Ovary (tissue), 7 donors: ENCODE measurements at regions not wholly inside any gene's neighbourhood (a gene's known extent, or its start where the extent isn't known, plus 50 kb on each side); places are given as distances from the start of the nearest gene placed in this dataset.

Source experiments
- DNase-seq, 5 donors: peaks; one replicate each; pipeline ENCODE4 v3.0.0-alpha.2; 2019 to 2020
- H3K27ac ChIP-seq, 2 donors: fragments of 200-600 bp; one replicate each; pipeline versions ENCODE4 v1.5.1 to v1.8.0; 2019 to 2022
- H3K27me3 ChIP-seq: fragments of 200-600 bp; one replicate; pipeline ENCODE4 v1.8.0; 2022
- H3K36me3 ChIP-seq: fragments of 200-600 bp; sonication (generic); one replicate; pipeline ENCODE4 v1.5.1; 2019
- H3K4me1 ChIP-seq: one replicate; pipeline ENCODE4 v1.8.1; 2013; ENCODE audit warnings: mild to moderate bottlenecking, moderate library complexity; ENCODE audit not compliant: insufficient read depth
- H3K4me3 ChIP-seq: fragments of 200-600 bp; sonication (generic); one replicate; pipeline ENCODE4 v1.5.1; 2017
- H3K9me3 ChIP-seq, 2 donors: fragments of 200-600 bp in 1 of 2; sonication (generic) in 1 of 2; one replicate each; pipeline versions ENCODE4 v1.5.1 to v1.8.1; 2013 to 2019; ENCODE audit warnings: mild to moderate bottlenecking in 1 of 2, moderate library complexity in 1 of 2
- EP300 ChIP-seq: sonication (generic); formaldehyde crosslinking; IDR thresholded peaks from one replicate; pipeline ENCODE4 v1.6.1; 2017; ENCODE audit warnings: antibody characterized with exemption
- POLR2A ChIP-seq: fragments of 450-650 bp; IDR thresholded peaks from one replicate; pipeline ENCODE4 v1.6.1; 2017; ENCODE audit warnings: antibody characterized with exemption, mild to moderate bottlenecking, moderate library complexity
- WGBS, 3 donors: extraction: QIAGEN DNeasy Blood & Tissue Kit in 1 of 3; methylation state at CpG; one replicate each; pipeline versions ENCODE4 v1.1.5 to v1.1.7; 2013 to 2017; 5-methylcytosine and 5-hydroxymethylcytosine counted together
- intact Hi-C, 4 donors: fragments of 100-400 bp; cut with DNase I; formaldehyde crosslinking; loops; one replicate each; pipeline versions ENCODE4 v1.11.0 to v1.15.1; 2022 to 2023
- TF ChIP-seq, protein P1 (sequence below), 3 donors: fragments of 450-650 bp in 2 of 3; fragments of 200-600 bp in 1 of 3; IDR thresholded peaks; one replicate each; pipeline versions ENCODE4 v1.5.1 to v1.8.0; 2016 to 2022; ENCODE audit warnings: antibody characterized with exemption in 3 of 3, mild to moderate bottlenecking in 1 of 3
- donor health status: DM: no; HTN: no; CAD: no; lungs with moderate emphysema.
- donor health status: DM: no; HTN: no; CAD: no.
- donor health status: Bipolar disorder and iron deficiency.
- donor health status: DM: no; HTN: no; CAD: no.
- donor health status: DM: yes; HTN: yes; CAD: no.

DNA sequence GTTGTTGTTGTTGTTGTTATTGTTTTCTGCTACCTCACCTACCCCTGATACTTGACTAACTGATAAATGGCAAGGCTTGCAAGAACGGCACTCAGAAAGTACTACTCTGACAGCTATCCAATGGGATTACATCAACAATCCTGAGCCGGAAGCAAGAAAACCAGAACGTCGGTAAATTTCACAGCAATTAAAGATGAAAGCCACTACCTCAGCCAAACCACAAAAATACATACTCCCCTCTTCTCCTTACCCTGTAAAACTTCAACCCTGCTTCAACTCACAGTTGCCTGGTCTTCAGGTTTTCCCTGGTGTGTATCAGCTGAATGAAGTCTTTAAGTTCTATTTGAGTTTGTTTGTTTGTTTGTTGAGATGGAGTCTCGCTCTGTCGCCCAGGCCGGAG is 293.7 kb upstream of the RND3 start:
- Histone ChIP-seq H3K4me1 (no peaks in the 10 kb centered on the region), H3K4me3 (no peak overlapping the region), H3K9me3 (no peaks in the 10 kb centered on the region), H3K27ac (no peak overlapping the region), H3K36me3 (no peaks in the 10 kb centered on the region), H3K27me3 (no peaks in the 10 kb centered on the region)
- TF ChIP-seq POLR2A, result no peak
- TF ChIP-seq EP300, result no peak
- 53 to 61% (median 60%) methylated on average over 7 of the region's 7 CpGs for WGBS, 3 donors
- intact Hi-C loops, result no loop called here
- DNase-seq, result no peak

DNA sequence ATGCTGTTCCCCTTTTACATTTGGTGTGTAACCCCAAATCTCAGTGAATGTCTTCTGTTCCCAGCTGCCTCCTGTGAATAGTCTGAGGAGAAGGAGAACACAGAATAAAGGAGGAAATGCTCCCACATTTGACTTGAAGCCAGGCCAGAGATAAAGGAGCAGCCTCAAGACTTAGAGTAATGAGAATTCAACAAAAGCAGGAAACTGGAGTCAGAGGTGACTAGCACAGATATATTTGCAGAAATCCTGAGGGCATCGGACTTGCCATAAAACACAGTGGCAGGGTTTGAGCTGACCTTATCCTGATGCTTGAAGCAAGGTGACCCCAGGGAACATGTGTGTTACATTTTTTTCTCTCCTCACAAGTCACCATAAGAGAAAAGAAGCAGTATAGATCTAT is 291.4 kb upstream of the RND3 start:
- H3K27ac ChIP-seq, result no peak overlapping the region
- H3K36me3 ChIP-seq, result no peaks in the 10 kb centered on the region
- intact Hi-C loops, result no loop called here
- TF ChIP-seq, protein P1, sequence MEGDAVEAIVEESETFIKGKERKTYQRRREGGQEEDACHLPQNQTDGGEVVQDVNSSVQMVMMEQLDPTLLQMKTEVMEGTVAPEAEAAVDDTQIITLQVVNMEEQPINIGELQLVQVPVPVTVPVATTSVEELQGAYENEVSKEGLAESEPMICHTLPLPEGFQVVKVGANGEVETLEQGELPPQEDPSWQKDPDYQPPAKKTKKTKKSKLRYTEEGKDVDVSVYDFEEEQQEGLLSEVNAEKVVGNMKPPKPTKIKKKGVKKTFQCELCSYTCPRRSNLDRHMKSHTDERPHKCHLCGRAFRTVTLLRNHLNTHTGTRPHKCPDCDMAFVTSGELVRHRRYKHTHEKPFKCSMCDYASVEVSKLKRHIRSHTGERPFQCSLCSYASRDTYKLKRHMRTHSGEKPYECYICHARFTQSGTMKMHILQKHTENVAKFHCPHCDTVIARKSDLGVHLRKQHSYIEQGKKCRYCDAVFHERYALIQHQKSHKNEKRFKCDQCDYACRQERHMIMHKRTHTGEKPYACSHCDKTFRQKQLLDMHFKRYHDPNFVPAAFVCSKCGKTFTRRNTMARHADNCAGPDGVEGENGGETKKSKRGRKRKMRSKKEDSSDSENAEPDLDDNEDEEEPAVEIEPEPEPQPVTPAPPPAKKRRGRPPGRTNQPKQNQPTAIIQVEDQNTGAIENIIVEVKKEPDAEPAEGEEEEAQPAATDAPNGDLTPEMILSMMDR (IDR thresholded peaks at IDR 0.05), result no peak
- TF ChIP-seq EP300 (no peak), POLR2A (no peak)
- no peaks in the 10 kb centered on the region for H3K4me1 ChIP-seq
- H3K9me3 ChIP-seq, result no peaks in the 10 kb centered on the region
- H3K27me3 ChIP-seq, result no peaks in the 10 kb centered on the region
- 0 to 3% (median 0%) methylated on average over 1 of the region's 1 CpG for WGBS, 3 donors
- H3K4me3 ChIP-seq, result no peak overlapping the region
- no peak for DNase-seq

DNA sequence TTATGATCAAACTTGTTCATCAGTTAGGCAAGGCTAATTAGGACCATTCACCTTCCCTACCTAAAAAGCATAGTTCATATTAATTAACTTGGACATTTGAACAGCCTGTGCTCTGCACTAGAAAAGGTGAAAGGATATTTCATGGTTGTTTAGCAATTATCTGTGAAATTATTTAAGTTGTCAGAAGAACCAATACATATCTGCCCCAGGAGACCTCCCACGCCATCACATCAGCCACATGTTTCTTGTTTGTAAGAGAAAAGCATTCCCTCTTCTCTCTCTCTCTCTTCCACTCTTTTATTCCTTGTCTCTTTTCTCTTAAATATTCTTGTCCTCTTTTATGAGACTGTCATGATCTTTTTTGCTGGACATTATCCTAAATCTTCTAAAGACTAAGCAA is 282.0 kb upstream of the RND3 start:
- TF ChIP-seq, protein P1 (IDR thresholded peaks at IDR 0.05), result no peak
- TF ChIP-seq POLR2A, result no peak
- TF ChIP-seq EP300, result no peak
- no peaks in the 10 kb centered on the region for H3K36me3 ChIP-seq
- H3K9me3 ChIP-seq, result no peaks in the 10 kb centered on the region
- DNase-seq, result no peak
- H3K27me3 ChIP-seq, result peaks cover 3% of the 10 kb centered on the region
- intact Hi-C loops, result no loop called here
- no peak overlapping the region for H3K27ac ChIP-seq
- no peaks in the 10 kb centered on the region for H3K4me1 ChIP-seq
- no peak overlapping the region for H3K4me3 ChIP-seq
- WGBS, 3 donors, result 70 to 76% (median 74%) methylated on average over 1 of the region's 1 CpG

DNA sequence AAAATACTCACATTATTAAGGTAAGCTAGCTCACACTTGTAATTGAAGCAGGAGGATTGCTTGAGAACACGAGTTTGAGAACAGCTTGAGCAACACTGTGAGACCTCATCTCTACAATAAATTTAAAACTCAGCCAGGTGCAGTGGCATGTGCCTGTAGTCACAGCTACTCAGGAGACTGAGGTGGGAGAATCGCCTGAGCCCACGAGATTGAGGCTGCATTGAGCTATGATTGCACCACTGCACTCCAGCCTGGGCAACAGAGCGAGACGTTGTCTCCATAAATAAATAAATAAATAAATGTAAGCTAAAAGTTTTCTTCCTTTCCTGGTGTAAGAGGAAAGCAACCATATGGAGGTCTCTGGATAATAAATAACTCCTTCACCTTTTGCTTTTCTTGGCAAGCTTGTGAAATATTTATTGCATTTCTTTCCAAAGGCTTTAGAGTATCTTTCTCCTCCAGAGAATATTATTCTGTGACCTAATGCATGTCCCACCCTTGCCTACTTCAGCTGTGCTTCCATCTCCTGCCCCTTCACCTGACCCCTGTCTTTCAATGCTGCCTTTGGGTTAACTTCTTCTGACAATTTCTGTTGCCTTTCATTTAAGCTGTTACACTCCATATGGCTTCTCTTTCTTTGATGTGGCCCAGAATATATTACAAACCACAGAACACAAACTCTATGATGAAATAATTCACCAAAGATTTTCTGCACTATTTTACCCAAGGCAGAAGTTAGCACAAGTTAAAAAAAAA is 280.7 kb upstream of the RND3 start:
- no peak for DNase-seq
- Histone ChIP-seq H3K27ac (no peak overlapping the region), H3K4me3 (no peak overlapping the region), H3K27me3 (peaks cover 3% of the 10 kb centered on the region), H3K36me3 (no peaks in the 10 kb centered on the region), H3K9me3 (no peaks in the 10 kb centered on the region), H3K4me1 (peaks cover 1% of the 10 kb centered on the region)
- TF ChIP-seq EP300 (no peak), POLR2A (no peak)
- TF ChIP-seq, protein P1 (IDR thresholded peaks at IDR 0.05), result no peak
- intact Hi-C loops, result no loop called here
- 66 to 73% (median 67%) methylated on average over 5 of the region's 5 CpGs for WGBS, 3 donors

DNA sequence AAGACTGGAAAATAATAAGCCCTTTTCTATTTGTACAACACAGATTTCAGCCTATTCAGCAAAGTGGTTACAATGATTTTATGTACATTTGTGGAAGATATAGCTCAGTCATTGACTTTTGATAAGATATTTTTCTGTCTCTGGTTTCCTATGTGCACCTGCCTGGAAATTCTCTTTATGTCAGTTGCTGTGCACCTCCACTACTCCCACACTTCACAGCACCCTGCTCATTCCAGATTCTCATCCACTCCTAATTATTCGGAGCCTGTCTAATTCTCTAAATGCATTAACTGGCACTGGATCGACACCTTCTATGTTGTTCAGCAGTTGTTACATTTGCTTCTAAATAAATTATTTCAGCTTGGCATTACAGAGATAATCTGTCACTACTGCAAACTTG is 275.1 kb upstream of the RND3 start:
- H3K9me3 ChIP-seq, result no peaks in the 10 kb centered on the region
- TF ChIP-seq, protein P1 (IDR thresholded peaks at IDR 0.05), result no peak
- TF ChIP-seq EP300, result no peak
- no peak for TF ChIP-seq POLR2A
- peaks cover 1% of the 10 kb centered on the region for H3K4me1 ChIP-seq
- no peak overlapping the region for H3K27ac ChIP-seq
- H3K36me3 ChIP-seq, result no peaks in the 10 kb centered on the region
- intact Hi-C loops, result no loop called here
- no peak for DNase-seq
- no peak overlapping the region for H3K4me3 ChIP-seq
- H3K27me3 ChIP-seq, result no peaks in the 10 kb centered on the region
- WGBS, 3 donors, result 39 to 69% (median 39%) methylated on average over 2 of the region's 2 CpGs
